DOHH2 (cell line): ENCODE measurements at regions not wholly inside any gene's neighbourhood (a gene's known extent, or its start where the extent isn't known, plus 50 kb on each side); places are given as distances from the start of the nearest gene placed in this dataset.

ENCODE experiments used
- H3F3A ChIP-seq: fragments of 200-600 bp; sonication (generic), shearing (Covaris generic); 2 replicates; pipeline ENCODE4 v1.6.0; 2016; ENCODE audit warnings: antibody characterized with exemption, mild to moderate bottlenecking; ENCODE audit not compliant: control insufficient read depth, insufficient read depth
- H3K27ac ChIP-seq: fragments of 200-600 bp; sonication (generic); 2 replicates; pipeline ENCODE4 v1.5.1; 2014; ENCODE audit warnings: low read depth, mild to moderate bottlenecking, low read length, moderate library complexity
- H3K27me3 ChIP-seq: fragments of 200-600 bp; sonication (generic); 2 replicates; pipeline ENCODE4 v1.6.1; 2014; ENCODE audit warnings: mild to moderate bottlenecking, low read length, mixed read lengths; ENCODE audit not compliant: control insufficient read depth
- H3K36me3 ChIP-seq: fragments of 200-600 bp; sonication (generic); 2 replicates; pipeline ENCODE4 v1.6.1; 2014; ENCODE audit warnings: mild to moderate bottlenecking, low read length, moderate library complexity, mixed read lengths; ENCODE audit not compliant: control insufficient read depth
- H3K4me1 ChIP-seq: fragments of 200-600 bp; sonication (generic); 2 replicates; pipeline ENCODE4 v1.6.1; 2014; ENCODE audit warnings: mild to moderate bottlenecking, low read length, mixed read lengths; ENCODE audit not compliant: control insufficient read depth
- H3K4me2 ChIP-seq: fragments of 200-600 bp; sonication (generic); 2 replicates; pipeline ENCODE4 v1.6.0; 2014; ENCODE audit warnings: mild to moderate bottlenecking, low read length, moderate library complexity
- H3K4me3 ChIP-seq: fragments of 200-600 bp; sonication (generic); 2 replicates; pipeline ENCODE4 v1.5.1; 2014; ENCODE audit warnings: mild to moderate bottlenecking, low read length, mixed read lengths
- H3K79me2 ChIP-seq: fragments of 200-600 bp; sonication (generic); 2 replicates; pipeline ENCODE4 v1.6.1; 2014; ENCODE audit warnings: mild to moderate bottlenecking, low read length, mixed read lengths; ENCODE audit not compliant: control insufficient read depth
- H3K9me2 ChIP-seq: fragments of 200-600 bp; sonication (generic); replicated peaks from 2 replicates; pipeline ENCODE4 v1.6.1; 2014; ENCODE audit warnings: mild to moderate bottlenecking, low read length, mixed read lengths; ENCODE audit not compliant: control insufficient read depth
- H3K9me3 ChIP-seq: fragments of 200-600 bp; sonication (generic); 2 replicates; pipeline ENCODE4 v1.6.1; 2014; ENCODE audit warnings: antibody characterized with exemption, low read length, mixed read lengths; ENCODE audit not compliant: control insufficient read depth, insufficient read depth
- H4K20me1 ChIP-seq: fragments of 200-600 bp; sonication (generic); 2 replicates; pipeline ENCODE4 v1.6.0; 2014; ENCODE audit warnings: low read depth, mild to moderate bottlenecking, antibody characterized with exemption, low read length, moderate library complexity; ENCODE audit not compliant: control insufficient read depth, insufficient read depth
- CTCF ChIP-seq: fragments of 200-600 bp; sonication (generic); IDR thresholded peaks from one replicate; pipeline ENCODE4 v1.5.1; 2014; ENCODE audit warnings: antibody characterized with exemption, mild to moderate bottlenecking, low read depth, low read length; ENCODE audit not compliant: poor library complexity, severe bottlenecking
- EZH2phosphoT487 ChIP-seq: fragments of 200-600 bp; sonication (generic); IDR thresholded peaks from 2 replicates; pipeline ENCODE4 v1.6.1; 2017; ENCODE audit warnings: borderline replicate concordance, mild to moderate bottlenecking, antibody characterized with exemption, low read length, moderate library complexity, mixed read lengths

- Histone ChIP-seq H3K79me2 (no peaks in the 10 kb centered on the region), H3K4me3 (no peak overlapping the region), H4K20me1 (no peaks in the 10 kb centered on the region), H3K27me3 (no peaks in the 10 kb centered on the region), H3F3A (no peaks in the 10 kb centered on the region), H3K4me1 (no peaks in the 10 kb centered on the region), H3K36me3 (no peaks in the 10 kb centered on the region), H3K27ac (no peak overlapping the region), H3K4me2 (no peak overlapping the region), H3K9me2 (no peaks in the 10 kb centered on the region), H3K9me3 (peaks cover 3% of the 10 kb centered on the region; the same call in 1 of the 2 replicates)
- no peak for TF ChIP-seq EZH2phosphoT487
- TF ChIP-seq CTCF = no peak
These were observed 255.1 kb downstream of the OTUD1 start for GRCh38 chr10:23693925-23694324.

- no peaks in the 10 kb centered on the region for H3K27me3 ChIP-seq
- H3F3A ChIP-seq = no peaks in the 10 kb centered on the region
- no peaks in the 10 kb centered on the region for H3K4me1 ChIP-seq
- no peaks in the 10 kb centered on the region for H3K9me2 ChIP-seq
- H3K27ac ChIP-seq = no peak overlapping the region
- no peak overlapping the region for H3K4me3 ChIP-seq
- H3K9me3 ChIP-seq = peaks cover 3% of the 10 kb centered on the region; the same call in 1 of the 2 replicates
- no peaks in the 10 kb centered on the region for H3K79me2 ChIP-seq
- H3K4me2 ChIP-seq = no peak overlapping the region
- no peaks in the 10 kb centered on the region for H3K36me3 ChIP-seq
- no peak for TF ChIP-seq EZH2phosphoT487
- TF ChIP-seq CTCF = no peak
- no peaks in the 10 kb centered on the region for H4K20me1 ChIP-seq
These were observed 255.6 kb downstream of the OTUD1 start for GRCh38 chr10:23694446-23694920.

- H3K4me1 ChIP-seq = no peaks in the 10 kb centered on the region
- H3K9me2 ChIP-seq = no peaks in the 10 kb centered on the region
- no peaks in the 10 kb centered on the region for H4K20me1 ChIP-seq
- H3F3A ChIP-seq = no peaks in the 10 kb centered on the region
- H3K27ac ChIP-seq = no peak overlapping the region
- TF ChIP-seq CTCF = no peak
- TF ChIP-seq EZH2phosphoT487 = no peak
- no peaks in the 10 kb centered on the region for H3K36me3 ChIP-seq
- H3K4me3 ChIP-seq = no peak overlapping the region
- H3K27me3 ChIP-seq = no peaks in the 10 kb centered on the region
- no peak overlapping the region for H3K4me2 ChIP-seq
- H3K79me2 ChIP-seq = no peaks in the 10 kb centered on the region
- H3K9me3 ChIP-seq = peaks cover 3% of the 10 kb centered on the region; the same call in 1 of the 2 replicates
These were observed 256.3 kb downstream of the OTUD1 start for GRCh38 chr10:23694921-23695824.
